Fibroblast of lung (primary cell): ENCODE measurements at regions not wholly inside any gene's neighbourhood (a gene's known extent, or its start where the extent isn't known, plus 50 kb on each side); places are given as distances from the start of the nearest gene placed in this dataset.

Source experiments
- DNase-seq, 2 donors: peaks; one replicate each; pipeline versions ENCODE4 v3.0.0 to v3.0.0-alpha.2; 2010; ENCODE audit warnings: low read depth in 2 of 2
- H2AFZ ChIP-seq: 2 replicates; pipeline ENCODE4 v1.5.1; 2012; ENCODE audit warnings: low read length, control low read depth, inconsistent platforms
- H3K27ac ChIP-seq: 2 replicates; pipeline ENCODE4 v1.5.1; 2011; ENCODE audit warnings: low read length, control low read depth; ENCODE audit not compliant: insufficient read depth
- H3K27me3 ChIP-seq: 2 replicates; pipeline ENCODE4 v1.5.1; 2011; ENCODE audit warnings: mild to moderate bottlenecking, low read length; ENCODE audit not compliant: control insufficient read depth, insufficient read depth
- H3K36me3 ChIP-seq: 2 replicates; pipeline ENCODE4 v1.5.1; 2011; ENCODE audit warnings: low read length; ENCODE audit not compliant: control insufficient read depth, insufficient read depth
- H3K4me1 ChIP-seq: 2 replicates; pipeline ENCODE4 v1.5.1; 2011; ENCODE audit warnings: low read length; ENCODE audit not compliant: control insufficient read depth, insufficient read depth; ENCODE audit errors: extremely low read depth
- H3K4me2 ChIP-seq: 2 replicates; pipeline ENCODE4 v1.5.1; 2011; ENCODE audit warnings: low read length, control low read depth; ENCODE audit not compliant: insufficient read depth; ENCODE audit errors: extremely low read depth
- H3K4me3 ChIP-seq, 4 experiments: fragments of 200-600 bp in 1 of 4; sonication (generic) in 1 of 4; replicated peaks in 1 of 4; 2 replicates each; pipeline ENCODE4 v1.5.1; 2011 to 2016; ENCODE audit warnings: low read length in 4 of 4, low read depth in 3 of 4, mild to moderate bottlenecking in 3 of 4, control low read depth in 2 of 4, inconsistent platforms in 1 of 4, mixed read lengths in 1 of 4; ENCODE audit not compliant: insufficient read depth in 1 of 4; ENCODE audit errors: control extremely low read depth in 1 of 4
- H3K79me2 ChIP-seq: 2 replicates; pipeline ENCODE4 v1.5.1; 2012; ENCODE audit warnings: mild to moderate bottlenecking, low read length, inconsistent platforms; ENCODE audit not compliant: control insufficient read depth, insufficient read depth
- H3K9ac ChIP-seq: 2 replicates; pipeline ENCODE4 v1.5.1; 2011; ENCODE audit warnings: mild to moderate bottlenecking, low read length, control low read depth; ENCODE audit not compliant: insufficient read depth
- H3K9me3 ChIP-seq: 2 replicates; pipeline ENCODE4 v1.5.1; 2012; ENCODE audit warnings: low read depth, low read length; ENCODE audit not compliant: control insufficient read depth, insufficient read depth
- H4K20me1 ChIP-seq: 2 replicates; pipeline ENCODE4 v1.5.1; 2011; ENCODE audit warnings: low read length; ENCODE audit not compliant: control insufficient read depth, insufficient read depth; ENCODE audit errors: extremely low read depth
- EZH2 ChIP-seq: IDR thresholded peaks from 2 replicates; pipeline ENCODE4 v1.5.1; 2012; ENCODE audit warnings: low read length, control low read depth, mild to moderate bottlenecking; ENCODE audit errors: missing control alignments
- TF ChIP-seq, protein P1 (sequence below), 2 donors: IDR thresholded peaks in 1 of 2; conservative IDR thresholded peaks in 1 of 2; 1 replicate in 1 of 2; 2 replicates in 1 of 2; pipeline ENCODE4 v1.5.1; 2011 to 2012; ENCODE audit warnings: low read length in 2 of 2, control low read depth in 1 of 2, inconsistent platforms in 1 of 2, low read depth in 1 of 2, mild to moderate bottlenecking in 1 of 2

DNA sequence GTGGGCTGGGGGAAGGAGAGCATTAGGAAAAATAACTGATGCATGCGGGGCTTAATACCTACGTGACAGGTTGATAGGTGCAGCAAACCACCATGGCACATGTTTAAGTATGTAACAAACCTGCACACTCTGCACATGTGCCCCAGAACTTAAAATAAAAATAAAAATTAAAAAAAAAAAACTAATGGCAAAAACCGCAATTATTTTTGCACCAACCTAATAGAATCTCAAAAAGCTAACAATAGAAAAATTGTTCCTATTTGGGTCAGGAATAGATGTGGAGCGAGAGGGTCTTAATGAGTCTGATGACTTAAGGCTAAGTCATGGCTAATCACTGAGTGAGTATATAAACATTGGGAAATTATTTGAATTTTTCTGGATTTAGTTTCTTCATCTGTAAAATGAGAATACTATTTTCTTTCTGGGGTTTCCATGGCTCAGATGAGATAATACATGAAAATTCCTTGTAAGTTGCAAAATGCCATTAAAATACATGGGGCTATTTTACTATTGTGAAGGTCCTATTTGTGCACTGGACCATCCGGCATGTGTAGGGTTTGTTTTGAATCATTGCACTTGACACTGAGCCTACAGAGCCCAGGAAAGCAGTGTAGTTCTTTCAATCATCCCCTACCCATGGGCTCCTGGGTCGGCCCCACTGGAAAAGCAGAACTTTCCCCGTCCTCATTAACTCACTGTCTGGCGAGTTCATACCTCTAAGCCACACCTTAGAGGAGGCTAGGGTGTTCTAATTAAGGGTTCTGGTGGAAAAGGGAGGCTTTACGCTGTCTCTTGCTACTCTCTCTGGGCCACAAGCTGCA is 164.1 kb upstream of the NTF3 start:
- DNase-seq: peak; percentile 20 to 36
- peak overlapping the region; percentile 32 for H3K27ac ChIP-seq

DNA sequence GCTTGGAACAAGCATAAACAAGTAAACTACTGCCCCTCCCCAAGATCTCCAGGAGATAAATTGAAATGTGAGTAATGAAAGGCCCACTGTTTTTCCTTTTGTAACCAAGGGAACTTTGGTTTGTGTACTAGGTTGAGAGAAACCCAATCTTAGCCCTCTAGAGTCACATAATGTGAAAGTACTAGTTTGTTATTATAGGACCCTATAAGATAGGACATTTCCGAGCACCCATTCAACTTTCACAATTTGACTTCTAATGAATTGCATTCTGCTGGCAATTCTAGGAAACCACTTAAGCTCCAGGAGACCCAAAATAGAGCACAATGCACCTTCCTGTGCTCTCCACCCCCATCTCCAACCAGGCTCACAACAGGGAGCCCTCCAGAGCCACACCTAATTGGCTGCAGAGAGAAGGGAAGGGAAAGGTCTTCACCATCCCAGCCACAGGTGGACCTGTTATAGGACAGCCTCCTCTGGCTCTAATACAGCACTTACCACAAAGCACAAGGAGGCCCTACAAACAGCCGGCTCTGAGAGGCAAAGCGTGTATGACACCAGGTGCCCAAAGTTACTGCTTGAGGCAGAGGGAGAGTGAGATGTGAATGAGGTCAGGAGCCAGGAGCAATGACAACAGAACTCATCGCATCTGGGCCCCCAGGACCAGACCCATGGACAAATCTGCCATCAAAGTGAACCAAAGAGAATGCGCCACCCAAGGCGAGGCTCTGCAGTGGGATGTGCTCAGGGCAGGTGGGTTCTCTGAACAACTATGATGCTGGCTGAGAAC is 163.3 kb upstream of the NTF3 start:
- H2AFZ ChIP-seq: no peak overlapping the region
- H4K20me1 ChIP-seq: no peaks in the 10 kb centered on the region
- no peak overlapping the region for H3K9ac ChIP-seq
- no peak for DNase-seq
- H3K79me2 ChIP-seq: no peaks in the 10 kb centered on the region
- H3K9me3 ChIP-seq: no peaks in the 10 kb centered on the region
- peak overlapping the region; percentile 32 for H3K27ac ChIP-seq
- H3K27me3 ChIP-seq: no peaks in the 10 kb centered on the region
- no peak overlapping the region for H3K4me3 ChIP-seq
- H3K4me1 ChIP-seq: peaks cover 6% of the 10 kb centered on the region
- no peak overlapping the region for H3K4me2 ChIP-seq
- TF ChIP-seq EZH2: no peak
- TF ChIP-seq, protein P1, sequence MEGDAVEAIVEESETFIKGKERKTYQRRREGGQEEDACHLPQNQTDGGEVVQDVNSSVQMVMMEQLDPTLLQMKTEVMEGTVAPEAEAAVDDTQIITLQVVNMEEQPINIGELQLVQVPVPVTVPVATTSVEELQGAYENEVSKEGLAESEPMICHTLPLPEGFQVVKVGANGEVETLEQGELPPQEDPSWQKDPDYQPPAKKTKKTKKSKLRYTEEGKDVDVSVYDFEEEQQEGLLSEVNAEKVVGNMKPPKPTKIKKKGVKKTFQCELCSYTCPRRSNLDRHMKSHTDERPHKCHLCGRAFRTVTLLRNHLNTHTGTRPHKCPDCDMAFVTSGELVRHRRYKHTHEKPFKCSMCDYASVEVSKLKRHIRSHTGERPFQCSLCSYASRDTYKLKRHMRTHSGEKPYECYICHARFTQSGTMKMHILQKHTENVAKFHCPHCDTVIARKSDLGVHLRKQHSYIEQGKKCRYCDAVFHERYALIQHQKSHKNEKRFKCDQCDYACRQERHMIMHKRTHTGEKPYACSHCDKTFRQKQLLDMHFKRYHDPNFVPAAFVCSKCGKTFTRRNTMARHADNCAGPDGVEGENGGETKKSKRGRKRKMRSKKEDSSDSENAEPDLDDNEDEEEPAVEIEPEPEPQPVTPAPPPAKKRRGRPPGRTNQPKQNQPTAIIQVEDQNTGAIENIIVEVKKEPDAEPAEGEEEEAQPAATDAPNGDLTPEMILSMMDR (conservative IDR thresholded peaks at IDR 0.05 in 1 of 2, IDR thresholded peaks at IDR 0.05 in 1 of 2; ENCODE audit: low read depth in 1 of 2, low read length in 2 of 2): no peak
- no peaks in the 10 kb centered on the region for H3K36me3 ChIP-seq

More for the DNA sequence above, 164.1 kb upstream of the NTF3 start:
- no peak overlapping the region for H3K9ac ChIP-seq
- no peak overlapping the region for H3K4me2 ChIP-seq
- H3K4me1 ChIP-seq: peaks cover 10% of the 10 kb centered on the region
- TF ChIP-seq, protein P1 (conservative IDR thresholded peaks at IDR 0.05 in 1 of 2, IDR thresholded peaks at IDR 0.05 in 1 of 2; ENCODE audit: low read depth in 1 of 2, low read length in 2 of 2): no peak
- TF ChIP-seq EZH2: no peak
- H3K79me2 ChIP-seq: no peaks in the 10 kb centered on the region
- H3K4me3 ChIP-seq: no peak overlapping the region
- H3K27me3 ChIP-seq: no peaks in the 10 kb centered on the region
- H3K9me3 ChIP-seq: no peaks in the 10 kb centered on the region
- H3K36me3 ChIP-seq: no peaks in the 10 kb centered on the region
- no peak overlapping the region for H2AFZ ChIP-seq
- H4K20me1 ChIP-seq: no peaks in the 10 kb centered on the region

DNA sequence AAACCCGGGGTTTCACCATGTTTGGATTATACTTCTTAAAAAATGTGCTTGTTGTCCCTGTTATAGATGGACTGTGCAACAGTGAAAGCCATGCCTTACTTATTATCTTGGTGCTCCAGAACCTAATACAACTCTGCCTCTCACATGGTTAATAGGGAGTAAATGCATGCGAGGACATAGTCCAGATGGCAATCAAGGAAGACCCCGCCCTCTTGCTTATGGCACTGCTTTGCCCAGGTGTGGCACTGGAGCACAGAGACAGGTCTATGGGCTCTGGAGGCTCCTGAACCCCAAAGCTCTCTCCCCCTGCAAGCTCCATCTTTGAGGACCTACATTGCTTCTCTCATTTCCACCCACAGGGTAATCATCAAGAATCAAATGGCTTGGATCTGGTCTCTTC is 162.1 kb upstream of the NTF3 start:
- TF ChIP-seq, protein P1 (conservative IDR thresholded peaks at IDR 0.05 in 1 of 2, IDR thresholded peaks at IDR 0.05 in 1 of 2; ENCODE audit: low read depth in 1 of 2, low read length in 2 of 2): no peak
- no peak for TF ChIP-seq EZH2
- Histone ChIP-seq H3K36me3 (no peaks in the 10 kb centered on the region), H2AFZ (no peak overlapping the region), H3K27me3 (no peaks in the 10 kb centered on the region), H3K4me2 (no peak overlapping the region), H3K4me1 (peaks cover 6% of the 10 kb centered on the region), H3K27ac (no peak overlapping the region), H3K9me3 (no peaks in the 10 kb centered on the region), H3K4me3 (no peak overlapping the region), H4K20me1 (no peaks in the 10 kb centered on the region), H3K9ac (no peak overlapping the region), H3K79me2 (no peaks in the 10 kb centered on the region)
- DNase-seq: no peak
